ENCODE measurements at regions not wholly inside any gene's neighbourhood (a gene's known extent, or its start where the extent isn't known, plus 50 kb on each side); places are given as distances from the start of the nearest gene placed in this dataset.
"Not testable (repeated sequence)": the region's sequence is repeated elsewhere in the genome, so short reads cannot be mapped to it uniquely, and the experiment has no call there.

DNA sequence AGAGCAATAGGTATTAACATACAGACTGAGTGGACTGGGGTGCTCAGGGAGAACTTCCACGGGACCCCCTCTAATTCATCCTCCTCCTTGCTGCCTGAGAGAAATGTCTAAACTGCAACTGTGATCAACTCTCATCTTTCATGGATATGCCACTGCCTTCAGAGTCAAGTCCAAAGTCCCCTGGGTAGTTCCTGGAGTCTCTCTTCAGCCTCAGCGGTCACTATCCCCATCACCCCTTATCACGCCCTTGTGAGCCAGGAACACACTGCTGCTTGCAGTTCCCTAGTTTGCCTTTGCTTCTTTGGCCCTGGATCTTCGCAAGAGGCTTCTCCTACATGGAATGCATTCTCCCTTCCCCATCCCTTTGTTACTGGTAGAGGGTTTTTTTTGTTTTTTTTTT lies 58.7 kb upstream of the AUTS2 start:
- TF ChIP-seq, protein P1, sequence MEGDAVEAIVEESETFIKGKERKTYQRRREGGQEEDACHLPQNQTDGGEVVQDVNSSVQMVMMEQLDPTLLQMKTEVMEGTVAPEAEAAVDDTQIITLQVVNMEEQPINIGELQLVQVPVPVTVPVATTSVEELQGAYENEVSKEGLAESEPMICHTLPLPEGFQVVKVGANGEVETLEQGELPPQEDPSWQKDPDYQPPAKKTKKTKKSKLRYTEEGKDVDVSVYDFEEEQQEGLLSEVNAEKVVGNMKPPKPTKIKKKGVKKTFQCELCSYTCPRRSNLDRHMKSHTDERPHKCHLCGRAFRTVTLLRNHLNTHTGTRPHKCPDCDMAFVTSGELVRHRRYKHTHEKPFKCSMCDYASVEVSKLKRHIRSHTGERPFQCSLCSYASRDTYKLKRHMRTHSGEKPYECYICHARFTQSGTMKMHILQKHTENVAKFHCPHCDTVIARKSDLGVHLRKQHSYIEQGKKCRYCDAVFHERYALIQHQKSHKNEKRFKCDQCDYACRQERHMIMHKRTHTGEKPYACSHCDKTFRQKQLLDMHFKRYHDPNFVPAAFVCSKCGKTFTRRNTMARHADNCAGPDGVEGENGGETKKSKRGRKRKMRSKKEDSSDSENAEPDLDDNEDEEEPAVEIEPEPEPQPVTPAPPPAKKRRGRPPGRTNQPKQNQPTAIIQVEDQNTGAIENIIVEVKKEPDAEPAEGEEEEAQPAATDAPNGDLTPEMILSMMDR (IDR thresholded peaks at IDR 0.05; ENCODE audit: low read depth, low read length, missing control alignments) = no peak
- in situ Hi-C loops (cut with HindIII; ENCODE audit: low pct_ligation_motif_present, low sequenced_read_pairs) = no loop called here
- H3K27me3 ChIP-seq (replicated peaks) = no peaks in the 10 kb centered on the region
- DNase-seq = no peak
- H3K4me3 ChIP-seq (ENCODE audit: low read depth, low read length) = no peak overlapping the region
- H3K36me3 ChIP-seq (replicated peaks) = no peaks in the 10 kb centered on the region
- no peak overlapping the region for H3K27ac ChIP-seq

DNA sequence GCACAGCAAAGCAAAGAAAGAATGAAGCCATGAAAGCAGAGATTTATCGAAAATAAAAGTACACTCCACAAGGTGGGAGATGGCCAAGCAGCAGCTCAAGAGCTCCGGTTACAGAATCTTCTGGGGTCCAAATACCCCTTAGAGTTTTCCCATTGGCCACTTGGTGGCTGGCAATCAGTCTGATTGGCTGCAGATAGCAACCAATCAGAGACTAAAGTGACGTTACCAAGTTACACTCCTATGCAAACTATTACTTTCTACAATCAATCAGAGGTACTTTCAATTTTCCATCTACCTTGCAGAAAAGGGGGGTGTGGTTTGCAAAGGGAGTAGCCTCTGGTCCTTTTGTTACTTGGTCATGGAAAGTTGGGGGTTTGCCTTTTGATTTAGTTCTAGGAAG lies 58.0 kb upstream of the AUTS2 start:
- H3K27ac ChIP-seq = no peak overlapping the region
- DNase-seq = no peak
- no peak overlapping the region for H3K4me3 ChIP-seq (ENCODE audit: low read depth, low read length)
- H3K36me3 ChIP-seq (replicated peaks) = no peaks in the 10 kb centered on the region
- in situ Hi-C loops (cut with HindIII; ENCODE audit: low pct_ligation_motif_present, low sequenced_read_pairs) = no loop called here
- H3K27me3 ChIP-seq (replicated peaks) = no peaks in the 10 kb centered on the region
- TF ChIP-seq, protein P1 (IDR thresholded peaks at IDR 0.05; ENCODE audit: low read depth, low read length, missing control alignments) = no peak

DNA sequence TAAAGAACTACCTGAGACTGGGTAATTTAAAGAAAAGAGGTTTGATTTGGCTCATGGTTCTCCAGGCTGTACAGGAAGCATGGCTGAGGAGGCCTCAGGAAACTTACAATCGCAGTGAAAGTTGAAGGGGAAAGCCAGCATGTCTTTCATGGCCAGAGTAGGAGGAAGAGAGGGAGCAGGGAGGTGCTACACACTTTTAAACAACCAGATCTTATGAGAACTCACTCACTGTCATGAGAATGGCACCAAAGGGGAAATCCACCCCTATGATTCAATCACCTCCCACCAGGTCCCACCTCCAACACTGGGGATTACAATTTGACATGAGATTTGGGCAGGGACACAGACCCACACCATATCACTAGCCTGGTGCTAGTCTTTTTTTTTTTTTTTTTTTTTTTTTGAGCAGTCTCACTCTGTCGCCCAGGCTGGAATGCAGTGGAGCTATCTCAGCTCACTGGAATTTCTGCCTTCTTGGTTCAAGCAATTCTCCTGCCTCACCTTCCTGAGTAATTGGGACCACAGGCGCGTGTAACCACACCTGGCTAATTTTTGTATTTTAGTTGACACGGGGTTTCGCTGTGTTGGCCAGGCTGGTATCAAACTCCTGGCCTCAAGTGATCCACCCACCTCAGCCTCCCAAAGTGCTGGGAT lies 56.4 kb upstream of the AUTS2 start:
- H3K36me3 ChIP-seq (replicated peaks); DNase-seq; in situ Hi-C loops (cut with HindIII; ENCODE audit: low pct_ligation_motif_present, low sequenced_read_pairs); H3K27me3 ChIP-seq (replicated peaks); H3K4me3 ChIP-seq (ENCODE audit: low read depth, low read length); H3K27ac ChIP-seq: not testable (repeated sequence)

DNA sequence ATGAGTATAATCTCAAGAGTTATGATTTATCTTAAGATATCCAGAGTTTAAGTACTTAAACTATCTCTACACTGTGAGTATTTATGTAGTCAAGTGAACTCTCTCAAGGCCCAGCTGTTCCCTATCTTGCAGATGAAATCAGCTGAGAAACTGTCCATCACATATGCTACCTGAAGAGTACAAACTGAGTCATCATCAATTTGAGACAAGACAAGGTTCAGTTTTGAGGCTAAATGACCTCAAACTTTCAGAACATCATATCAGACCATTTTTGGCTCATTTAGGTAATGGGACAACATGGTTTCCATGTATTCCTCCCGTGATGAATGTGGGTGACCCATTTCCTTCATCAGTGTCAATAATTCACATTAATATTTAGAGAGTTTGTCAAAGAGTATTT lies 53.1 kb upstream of the AUTS2 start:
- Histone ChIP-seq H3K27me3 (replicated peaks) (no peaks in the 10 kb centered on the region), H3K36me3 (replicated peaks) (no peaks in the 10 kb centered on the region), H3K27ac (no peak overlapping the region), H3K4me3 (ENCODE audit: low read depth, low read length) (no peak overlapping the region)
- in situ Hi-C loops (cut with HindIII; ENCODE audit: low pct_ligation_motif_present, low sequenced_read_pairs) = no loop called here
- TF ChIP-seq, protein P1 (IDR thresholded peaks at IDR 0.05; ENCODE audit: low read depth, low read length, missing control alignments) = no peak
- no peak for DNase-seq
